A172 (cell line): ENCODE measurements at regions not wholly inside any gene's neighbourhood (a gene's known extent, or its start where the extent isn't known, plus 50 kb on each side); places are given as distances from the start of the nearest gene placed in this dataset.

Experiments used
- DNase-seq: peaks from one replicate; pipeline ENCODE4 v3.0.0-alpha.2; 2015; ENCODE audit warnings: low spot score

DNA sequence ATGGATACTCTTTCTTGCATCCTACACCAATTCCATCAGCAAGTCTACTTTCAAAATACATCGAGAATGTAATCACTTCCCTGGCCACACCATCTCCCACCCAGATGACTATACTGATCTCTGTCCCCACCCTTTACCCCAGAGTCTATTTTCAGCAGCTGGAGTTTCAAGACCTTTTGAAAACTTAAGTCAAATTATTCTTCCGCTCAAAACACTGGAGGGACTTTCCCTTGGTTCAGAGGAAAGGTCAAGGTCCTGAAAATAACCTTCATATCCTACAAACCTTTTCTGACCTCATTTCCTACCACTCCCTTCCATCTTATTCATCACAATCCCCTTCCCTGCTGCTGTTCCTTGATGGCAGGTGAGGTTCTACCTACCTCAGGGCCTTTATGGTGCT is 58.8 kb upstream of the LYPD6 start:
- DNase-seq: no peak

DNA sequence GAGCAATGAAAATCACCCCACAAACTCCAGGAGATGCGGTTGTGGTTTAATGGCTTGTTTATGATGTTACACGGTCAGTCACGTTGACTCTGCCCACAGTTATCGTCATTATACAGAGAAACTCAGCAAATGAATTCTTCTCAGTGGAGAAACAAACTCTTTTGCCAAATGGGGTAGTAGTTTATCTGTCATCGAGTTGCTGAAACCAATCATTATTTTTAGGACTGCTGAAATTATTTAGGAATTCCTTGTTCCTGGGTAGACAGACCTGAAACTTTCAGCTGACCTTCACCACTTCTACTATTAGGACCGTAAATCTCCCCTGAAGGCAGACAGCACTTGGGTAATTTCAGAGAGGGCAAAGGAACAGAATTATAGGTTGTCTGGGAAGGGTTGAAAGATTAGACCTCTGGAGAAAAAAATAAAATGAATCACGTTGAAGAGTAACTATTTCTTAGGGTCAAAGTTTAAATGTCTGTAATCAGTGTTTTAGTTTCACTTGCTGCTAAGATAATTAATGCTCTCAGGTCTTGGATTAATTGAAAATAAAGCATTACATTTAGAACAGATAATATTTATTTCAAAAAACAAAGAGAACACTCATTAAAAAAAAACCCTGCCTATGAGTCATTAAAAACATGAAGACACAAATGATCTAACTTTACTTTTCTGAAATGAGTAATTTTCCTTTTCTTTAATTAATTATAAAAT is 52.1 kb upstream of the LYPD6 start:
- DNase-seq: peak; percentile 52

DNA sequence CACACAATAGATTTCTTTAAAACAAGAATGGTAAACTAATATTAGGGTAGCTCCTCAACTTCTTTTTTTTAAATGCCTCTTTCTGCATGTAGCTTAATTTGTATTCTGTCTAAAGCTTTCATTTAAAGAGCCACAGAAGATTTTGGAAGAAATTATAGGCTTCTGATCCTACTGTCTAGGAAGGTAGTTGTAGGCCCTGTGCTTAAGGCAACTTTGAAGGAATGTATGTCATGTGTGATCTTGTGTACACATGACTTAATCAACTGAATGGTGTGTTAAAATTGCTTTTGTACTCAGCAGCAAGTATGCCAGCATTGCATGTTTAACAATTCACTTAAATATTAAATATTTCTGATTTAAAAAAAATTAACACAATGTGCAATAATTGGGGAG is 51.5 kb upstream of the LYPD6 start:
- DNase-seq: no peak
